ENCODE measurements at regions not wholly inside any gene's neighbourhood (a gene's known extent, or its start where the extent isn't known, plus 50 kb on each side); places are given as distances from the start of the nearest gene placed in this dataset.

DNA sequence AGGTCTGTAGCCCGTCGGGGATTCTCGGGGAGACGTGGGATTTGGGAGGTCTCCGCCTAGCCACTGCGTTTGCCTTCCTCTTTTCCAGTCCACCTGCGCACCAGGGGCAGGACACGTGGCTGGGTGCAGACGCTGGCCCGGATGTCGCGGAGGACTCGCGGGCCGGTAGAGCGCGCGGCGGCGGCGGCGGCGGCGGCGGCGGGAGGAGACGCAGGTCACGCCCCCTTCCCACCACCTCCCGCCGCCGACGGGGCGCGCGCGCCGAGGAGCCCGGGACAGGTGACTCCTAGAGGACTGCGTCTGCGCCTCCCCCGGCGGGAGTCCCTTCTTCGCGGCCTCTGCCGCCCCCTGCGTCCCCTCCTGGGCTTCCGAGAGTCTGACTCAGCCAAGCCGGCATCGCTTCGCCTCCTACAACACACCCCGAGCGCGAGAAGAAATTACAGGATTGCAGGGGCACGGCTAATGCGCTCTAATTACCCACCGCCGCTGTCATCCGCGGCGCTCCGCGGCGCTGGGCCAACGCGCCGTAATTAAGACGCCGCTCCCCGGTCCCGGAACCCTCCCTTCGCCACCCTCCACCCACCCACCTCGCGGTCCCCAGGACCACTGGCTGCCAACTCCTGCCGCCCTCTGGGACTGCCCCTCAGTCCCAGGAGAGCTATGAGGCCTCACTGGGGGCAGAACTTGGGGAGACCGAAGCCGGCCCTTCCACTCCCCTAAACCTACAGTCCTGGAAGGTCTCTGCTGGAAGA, 124.5 kb downstream of the MRPL14 start:
- Histone ChIP-seq H4K20me1 (replicated peaks; ENCODE audit: control insufficient read depth, extremely low read depth, insufficient read depth, low read length) (no peaks in the 10 kb centered on the region), H3K4me2 (ENCODE audit: insufficient read depth, low read length) (peak overlapping the region; percentile 55), H3K27me3 (ENCODE audit: control insufficient read depth in 2 of 2, insufficient read depth in 2 of 2, low read length in 2 of 2) (peaks cover 26 to 27% of the 10 kb centered on the region in 2 experiments), H2AFZ (ENCODE audit: low read depth, low read length) (peak overlapping the region; percentile 94), H3K9me3 (replicated peaks; ENCODE audit: control insufficient read depth, insufficient read depth, low read length) (no peaks in the 10 kb centered on the region), H3K79me2 (ENCODE audit: control insufficient read depth, insufficient read depth, low read length) (no peaks in the 10 kb centered on the region), H3K9me1 (replicated peaks; ENCODE audit: control insufficient read depth, extremely low read depth, insufficient read depth, low read length) (no peaks in the 10 kb centered on the region), H3K4me3 (replicated peaks in 1 of 3; ENCODE audit: insufficient read depth in 1 of 3, low read depth in 1 of 3, low read length in 3 of 3) (peak overlapping the region; percentile 2 to 41 (median 38)), H3K9ac (replicated peaks; ENCODE audit: extremely low read depth, insufficient read depth, low read length) (no peak overlapping the region), H3K27ac (ENCODE audit: insufficient read depth, low read depth, low read length) (no peak overlapping the region), H3K36me3 (ENCODE audit: control insufficient read depth in 2 of 2, extremely low read depth in 1 of 2, insufficient read depth in 2 of 2, low read length in 2 of 2) (no peaks in the 10 kb centered on the region), H3K4me1 (ENCODE audit: control insufficient read depth, extremely low read depth, insufficient read depth, low read length) (peaks cover 2% of the 10 kb centered on the region)
- CTCF ChIA-PET, result interaction anchor here (0.6 to 3.1 kb wide), 10 partner anchors 12 to 335 kb away, joined by 3 to 24 read pairs (median 3); partner anchors contain the start of gene VEGFA
- TF ChIP-seq, protein P1, sequence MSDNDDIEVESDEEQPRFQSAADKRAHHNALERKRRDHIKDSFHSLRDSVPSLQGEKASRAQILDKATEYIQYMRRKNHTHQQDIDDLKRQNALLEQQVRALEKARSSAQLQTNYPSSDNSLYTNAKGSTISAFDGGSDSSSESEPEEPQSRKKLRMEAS (IDR thresholded peaks at IDR 0.05; ENCODE audit: insufficient read depth, insufficient read length), result peak; percentile 53
- TF ChIP-seq POLR2AphosphoS5 (IDR thresholded peaks at IDR 0.05; ENCODE audit: insufficient read depth, low read depth, low read length), result no peak
- TF ChIP-seq EZH2 (IDR thresholded peaks at IDR 0.05; ENCODE audit: borderline replicate concordance, low read depth, low read length, severe bottlenecking), result no peak
- TF ChIP-seq JUN (IDR thresholded peaks at IDR 0.05; ENCODE audit: borderline replicate concordance, insufficient read depth, insufficient read length, low read depth), result no peak
- TF ChIP-seq FOS (IDR thresholded peaks at IDR 0.05; ENCODE audit: borderline replicate concordance, insufficient read depth, low read length), result peak; percentile 36
- TF ChIP-seq MYC (IDR thresholded peaks at IDR 0.05; ENCODE audit: low read depth, low read length), result no peak
- TF ChIP-seq GATA2 (IDR thresholded peaks at IDR 0.05; ENCODE audit: insufficient read depth, insufficient read length, low read depth, low read length), result no peak
- no peak for TF ChIP-seq POLR2A (IDR thresholded peaks at IDR 0.05; ENCODE audit: low read depth, low read length)
- TF ChIP-seq, protein P2, sequence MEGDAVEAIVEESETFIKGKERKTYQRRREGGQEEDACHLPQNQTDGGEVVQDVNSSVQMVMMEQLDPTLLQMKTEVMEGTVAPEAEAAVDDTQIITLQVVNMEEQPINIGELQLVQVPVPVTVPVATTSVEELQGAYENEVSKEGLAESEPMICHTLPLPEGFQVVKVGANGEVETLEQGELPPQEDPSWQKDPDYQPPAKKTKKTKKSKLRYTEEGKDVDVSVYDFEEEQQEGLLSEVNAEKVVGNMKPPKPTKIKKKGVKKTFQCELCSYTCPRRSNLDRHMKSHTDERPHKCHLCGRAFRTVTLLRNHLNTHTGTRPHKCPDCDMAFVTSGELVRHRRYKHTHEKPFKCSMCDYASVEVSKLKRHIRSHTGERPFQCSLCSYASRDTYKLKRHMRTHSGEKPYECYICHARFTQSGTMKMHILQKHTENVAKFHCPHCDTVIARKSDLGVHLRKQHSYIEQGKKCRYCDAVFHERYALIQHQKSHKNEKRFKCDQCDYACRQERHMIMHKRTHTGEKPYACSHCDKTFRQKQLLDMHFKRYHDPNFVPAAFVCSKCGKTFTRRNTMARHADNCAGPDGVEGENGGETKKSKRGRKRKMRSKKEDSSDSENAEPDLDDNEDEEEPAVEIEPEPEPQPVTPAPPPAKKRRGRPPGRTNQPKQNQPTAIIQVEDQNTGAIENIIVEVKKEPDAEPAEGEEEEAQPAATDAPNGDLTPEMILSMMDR (IDR thresholded peaks at IDR 0.05; ENCODE audit: extremely low read depth in 1 of 2, insufficient read depth in 1 of 2, low read depth in 1 of 2, low read length in 2 of 2), result peak in 1 of 2 donors; percentile 18
- POLR2A ChIA-PET, result interaction anchor here (0.6 kb wide), 1 partner anchor 99 kb away, joined by 3 read pairs; no protein-coding TSS in a partner anchor
- intact Hi-C loops (cut with micrococcal nuclease), result loop anchor here (1.0 to 5.0 kb wide), 4 partner anchors 40 to 230 kb away; partner anchors contain the start of gene VEGFA
- DNase-seq (ENCODE audit: low read depth, low spot score), result peak; percentile 25
- dilution Hi-C loops (cut with MboI; ENCODE audit: extremely low pct_ligation_motif_present, low sequenced_read_pairs), result no loop called here
- FAIRE-seq, result no peak
- no TSS peak for BruUV-seq (replicated peaks)

Measured in endothelial cell of umbilical vein (primary cell).